GM12878 (cell line): ENCODE measurements at regions not wholly inside any gene's neighbourhood (a gene's known extent, or its start where the extent isn't known, plus 50 kb on each side); places are given as distances from the start of the nearest gene placed in this dataset.

Experiments
- ATAC-seq: fragments of 200-7000 bp; cut with Tn5 transposase; 3 replicates; pipeline ENCODE4 v1.9.1; 2020; ENCODE audit warnings: mild to moderate bottlenecking, moderate library complexity
- BruUV-seq: library from RNA; stranded (reverse); fragments of 400-500 nt; replicated peaks from 2 replicates; lab custom pipeline; 2021; lab: Mats Ljungman, UMichigan
- CTCF ChIA-PET: fragments of 300-600 bp; sonication (Branson Sonifier 250); formaldehyde crosslinking; extraction: SDS; loops from one replicate; lab custom pipeline; 2021; ENCODE audit warnings: inconsistent platforms; lab: Yijun Ruan, JAX
- POLR2A ChIA-PET: fragments of 350-600 bp; formaldehyde crosslinking; extraction: SDS; loops from one replicate; lab custom pipeline; 2021; ENCODE audit warnings: inconsistent platforms; lab: Charles Lee
- RAD21 ChIA-PET: fragments of 300-600 bp; sonication (Branson Sonifier 250); formaldehyde crosslinking; loops from one replicate; lab custom pipeline; 2023; ENCODE audit warnings: antibody characterized with exemption; ENCODE audit not compliant: unreplicated experiment; lab: Charles Lee
- SMC1A ChIA-PET: fragments of 300-600 bp; sonication (Branson Sonifier 250); formaldehyde crosslinking; loops from one replicate; lab custom pipeline; 2023; ENCODE audit not compliant: unreplicated experiment, uncharacterized antibody; lab: Charles Lee
- DNase-seq: peaks from one replicate; pipeline ENCODE4 v3.0.0-alpha.2; 2011; ENCODE audit warnings: low read depth, low spot score
- FAIRE-seq: peaks from 3 replicates; lab custom pipeline; 2011; peaks lifted over from hg19 to GRCh38; lab: Jason Lieb, UNC
- H2AFZ ChIP-seq: 2 replicates; pipeline ENCODE4 v1.6.0; 2011; ENCODE audit warnings: low read depth, low read length, control low read depth; ENCODE audit not compliant: control insufficient read depth
- H3K27ac ChIP-seq: 2 replicates; pipeline ENCODE4 v1.5.1; 2011; ENCODE audit warnings: control low read depth; ENCODE audit not compliant: control insufficient read depth, insufficient read depth
- H3K27me3 ChIP-seq, 2 experiments: replicated peaks in 1 of 2; 2 replicates each; pipeline versions ENCODE4 v1.6.0 to v1.6.1; 2011; ENCODE audit warnings: low read length in 1 of 2; ENCODE audit not compliant: control insufficient read depth in 2 of 2, insufficient read depth in 2 of 2
- H3K36me3 ChIP-seq, 2 experiments: 2 replicates each; pipeline ENCODE4 v1.5.1; 2011; ENCODE audit warnings: low read length in 1 of 2; ENCODE audit not compliant: control insufficient read depth in 2 of 2, insufficient read depth in 2 of 2
- H3K4me1 ChIP-seq: 2 replicates; pipeline ENCODE4 v1.6.1; 2011; ENCODE audit warnings: mild to moderate bottlenecking, low read length, moderate library complexity, mixed read lengths; ENCODE audit not compliant: control insufficient read depth, insufficient read depth
- H3K4me2 ChIP-seq: 2 replicates; pipeline ENCODE4 v1.6.0; 2011; ENCODE audit warnings: control low read depth; ENCODE audit not compliant: control insufficient read depth, insufficient read depth
- H3K4me3 ChIP-seq: fragments of 200-600 bp; sonication (generic); 2 replicates; pipeline ENCODE4 v1.5.1; 2016
- H3K79me2 ChIP-seq: 2 replicates; pipeline ENCODE4 v1.6.0; 2011; ENCODE audit warnings: low read length; ENCODE audit not compliant: control insufficient read depth, insufficient read depth
- H3K9ac ChIP-seq: 2 replicates; pipeline ENCODE4 v1.8.0; 2011; ENCODE audit warnings: low read length, control low read depth, mixed read lengths; ENCODE audit not compliant: control insufficient read depth, insufficient read depth
- H3K9me3 ChIP-seq: replicated peaks from 3 replicates; pipeline ENCODE4 v1.5.1; 2011; ENCODE audit warnings: mild to moderate bottlenecking, low read length; ENCODE audit not compliant: control insufficient read depth, insufficient read depth
- H4K20me1 ChIP-seq: 2 replicates; pipeline ENCODE4 v1.6.0; 2011; ENCODE audit not compliant: control insufficient read depth, insufficient read depth
- CEBPZ ChIP-seq: fragments of 150-350 bp; IDR thresholded peaks from 2 replicates; pipeline ENCODE4 v1.6.1; 2016; ENCODE audit warnings: low read depth, low read length
- E2F8 ChIP-seq: fragments of 450-650 bp; IDR thresholded peaks from 2 replicates; pipeline ENCODE4 v1.6.1; 2018; ENCODE audit warnings: mild to moderate bottlenecking, low read depth, moderate library complexity; ENCODE audit not compliant: partially characterized antibody
- EGR1 ChIP-seq, 2 experiments: IDR thresholded peaks; 1 replicate in 1 of 2; 2 replicates in 1 of 2; pipeline ENCODE4 v1.6.1; 2011 to 2012; ENCODE audit warnings: low read depth in 2 of 2, low read length in 2 of 2, borderline replicate concordance in 1 of 2, mild to moderate bottlenecking in 1 of 2, moderate library complexity in 1 of 2
- PAX5 ChIP-seq: IDR thresholded peaks from 2 replicates; pipeline ENCODE4 v1.6.1; 2011; ENCODE audit warnings: low read depth, low read length, borderline replicate concordance
- WRNIP1 ChIP-seq: IDR thresholded peaks from 2 replicates; pipeline ENCODE4 v1.6.1; 2011; ENCODE audit warnings: low read depth, low read length, improper control_type of control experiment, borderline replicate concordance
- ZSCAN29 ChIP-seq: fragments of 450-650 bp; IDR thresholded peaks from 2 replicates; pipeline ENCODE4 v1.6.1; 2017; ENCODE audit warnings: mild to moderate bottlenecking, moderate library complexity
- WGBS: methylation state at CpG from one replicate; pipeline ENCODE4 v1.1.6; 2016; ENCODE audit warnings: low lambda C conversion rate; ENCODE audit not compliant: insufficient replicate concordance, insufficient coverage; ENCODE audit errors: missing lambda C conversion rate; 5-methylcytosine and 5-hydroxymethylcytosine counted together
- in situ Hi-C: fragments of 300-500 bp; cut with MboI; formaldehyde crosslinking; loops from 9 replicates; pipeline ENCODE4 v1.14.3; 2018; ENCODE audit warnings: mixed read lengths
- intact Hi-C: fragments of 100-400 bp; cut with micrococcal nuclease; formaldehyde crosslinking; loops from one replicate; pipeline ENCODE4 v1.14.2; 2022; ENCODE audit not compliant: unreplicated experiment

GRCh38 chr20:17869295-17869994, 99.1 kb downstream of the SNX5 start:
- no peak for ATAC-seq
- Histone ChIP-seq H3K9ac (no peak overlapping the region), H3K4me1 (peaks cover 8% of the 10 kb centered on the region; the same call in 1 of the 2 replicates), H3K27ac (no peak overlapping the region), H4K20me1 (no peaks in the 10 kb centered on the region), H3K79me2 (no peaks in the 10 kb centered on the region), H3K27me3 (no peaks in the 10 kb centered on the region; a peak in 1 of 4 replicates), H3K36me3 (no peaks in the 10 kb centered on the region), H3K4me2 (no peak overlapping the region), H3K9me3 (no peaks in the 10 kb centered on the region), H2AFZ (no peak overlapping the region), H3K4me3 (no peak overlapping the region)
- WGBS = 58% methylated on average over 12 of the region's 12 CpGs
- in situ Hi-C loops (no loop called here), intact Hi-C loops (no loop called here)
- RAD21 ChIA-PET = interaction anchor here (1.4 kb wide), 1 partner anchor 26 kb away, joined by 3 read pairs; no protein-coding TSS in a partner anchor
- SMC1A ChIA-PET = no interaction called here
- no peak for DNase-seq
- POLR2A ChIA-PET = no interaction called here
- BruUV-seq = no TSS peak
- CTCF ChIA-PET = interaction anchor here (0.9 to 1.9 kb wide), 2 partner anchors 10 to 13 kb away, joined by 3 to 5 read pairs; no protein-coding TSS in a partner anchor
- FAIRE-seq = no peak
- no peak for TF ChIP-seq CEBPZ
- no peak for TF ChIP-seq WRNIP1
- TF ChIP-seq ZSCAN29 = no peak
- no peak for TF ChIP-seq EGR1 (IDR thresholded peaks at IDR 0.05; ENCODE audit: borderline replicate concordance in 1 of 2, low read depth in 2 of 2, low read length in 2 of 2)
- no peak for TF ChIP-seq E2F8
- TF ChIP-seq PAX5 = no peak
